Glutamatergic neuron (in vitro differentiated cells): ENCODE measurements at regions not wholly inside any gene's neighbourhood (a gene's known extent, or its start where the extent isn't known, plus 50 kb on each side); places are given as distances from the start of the nearest gene placed in this dataset.
A peak's percentile ranks its signal among the peaks of the same experiment; 100 is the strongest.

ENCODE experiments used
- DNase-seq: peaks from one replicate; pipeline ENCODE4 v3.0.0; 2022
- H3K27ac Mint-ChIP-seq: one replicate; pipeline ENCODE4 v1.8.0; 2020; ENCODE audit warnings: mild to moderate bottlenecking, mixed read lengths, inconsistent platforms; ENCODE audit not compliant: unreplicated experiment
- H3K27me3 Mint-ChIP-seq: one replicate; pipeline ENCODE4 v1.8.0; 2020; ENCODE audit warnings: mild to moderate bottlenecking, moderate library complexity, mixed read lengths, inconsistent platforms; ENCODE audit not compliant: unreplicated experiment
- H3K36me3 Mint-ChIP-seq: one replicate; pipeline ENCODE4 v1.8.0; 2020; ENCODE audit warnings: mild to moderate bottlenecking, mixed read lengths, inconsistent platforms; ENCODE audit not compliant: unreplicated experiment
- H3K4me1 Mint-ChIP-seq: one replicate; pipeline ENCODE4 v1.8.0; 2020; ENCODE audit warnings: mild to moderate bottlenecking, low read depth, mixed read lengths, inconsistent platforms; ENCODE audit not compliant: unreplicated experiment
- H3K4me3 Mint-ChIP-seq: one replicate; pipeline ENCODE4 v1.8.0; 2020; ENCODE audit warnings: mild to moderate bottlenecking, mixed read lengths, inconsistent platforms; ENCODE audit not compliant: unreplicated experiment
- H3K9me3 Mint-ChIP-seq: one replicate; pipeline ENCODE4 v1.8.0; 2020; ENCODE audit warnings: mild to moderate bottlenecking, moderate library complexity, mixed read lengths, inconsistent platforms; ENCODE audit not compliant: unreplicated experiment
- CTCF ChIP-seq: fragments of 200-600 bp; sonication (generic); IDR thresholded peaks from one replicate; pipeline ENCODE4 v1.5.0; 2021; ENCODE audit not compliant: partially characterized antibody, unreplicated experiment

GRCh38 chr4:12894062-12894461 lies 590.1 kb downstream of the RAB28 start:
- no peaks in the 10 kb centered on the region for H3K4me1 Mint-ChIP-seq
- no peak overlapping the region for H3K27ac Mint-ChIP-seq
- no peaks in the 10 kb centered on the region for H3K36me3 Mint-ChIP-seq
- no peak for DNase-seq
- no peaks in the 10 kb centered on the region for H3K27me3 Mint-ChIP-seq
- TF ChIP-seq CTCF, result no peak
- no peak overlapping the region for H3K4me3 Mint-ChIP-seq
- no peaks in the 10 kb centered on the region for H3K9me3 Mint-ChIP-seq

- no peak for DNase-seq
- H3K27ac Mint-ChIP-seq, result no peak overlapping the region
- H3K4me1 Mint-ChIP-seq, result no peaks in the 10 kb centered on the region
These were observed 595.1 kb downstream of the RAB28 start for GRCh38 chr4:12889054-12889453.

GRCh38 chr4:12884846-12885796 lies 599.0 kb downstream of the RAB28 start:
- Mint-ChIP-seq H3K4me1 (no peaks in the 10 kb centered on the region), H3K4me3 (no peak overlapping the region), H3K27me3 (no peaks in the 10 kb centered on the region), H3K9me3 (no peaks in the 10 kb centered on the region), H3K27ac (no peak overlapping the region), H3K36me3 (no peaks in the 10 kb centered on the region)
- peak; percentile 32 for TF ChIP-seq CTCF
- DNase-seq, result no peak

More at GRCh38 chr4:12889054-12889453, 595.1 kb downstream of the RAB28 start:
- TF ChIP-seq CTCF, result no peak
- Mint-ChIP-seq H3K4me3 (no peak overlapping the region), H3K9me3 (no peaks in the 10 kb centered on the region), H3K36me3 (no peaks in the 10 kb centered on the region), H3K27me3 (no peaks in the 10 kb centered on the region)

- TF ChIP-seq CTCF, result no peak
- no peaks in the 10 kb centered on the region for H3K27me3 Mint-ChIP-seq
- H3K27ac Mint-ChIP-seq, result no peak overlapping the region
- no peak overlapping the region for H3K4me3 Mint-ChIP-seq
- DNase-seq, result no peak
- no peaks in the 10 kb centered on the region for H3K4me1 Mint-ChIP-seq
- H3K36me3 Mint-ChIP-seq, result no peaks in the 10 kb centered on the region
- no peaks in the 10 kb centered on the region for H3K9me3 Mint-ChIP-seq
These were observed 602.1 kb downstream of the RAB28 start for GRCh38 chr4:12881945-12882584.

GRCh38 chr4:12880844-12881243 lies 603.3 kb downstream of the RAB28 start:
- H3K27me3 Mint-ChIP-seq, result no peaks in the 10 kb centered on the region
- no peaks in the 10 kb centered on the region for H3K36me3 Mint-ChIP-seq
- no peak overlapping the region for H3K4me3 Mint-ChIP-seq
- DNase-seq, result no peak
- no peak overlapping the region for H3K27ac Mint-ChIP-seq
- no peaks in the 10 kb centered on the region for H3K4me1 Mint-ChIP-seq
- no peak for TF ChIP-seq CTCF
- H3K9me3 Mint-ChIP-seq, result no peaks in the 10 kb centered on the region
